Ishikawa (cell line): ENCODE measurements at regions not wholly inside any gene's neighbourhood (a gene's known extent, or its start where the extent isn't known, plus 50 kb on each side); places are given as distances from the start of the nearest gene placed in this dataset.

Experiments
- CREB1 ChIP-seq: IDR thresholded peaks from 2 replicates; pipeline ENCODE4 v1.6.1; 2012; ENCODE audit warnings: low read depth
- EGR1 ChIP-seq: IDR thresholded peaks from 2 replicates; pipeline ENCODE4 v1.6.1; 2012
- EP300 ChIP-seq: IDR thresholded peaks from 2 replicates; pipeline ENCODE4 v1.6.1; 2012; ENCODE audit warnings: borderline replicate concordance
- FOXM1 ChIP-seq: IDR thresholded peaks from 2 replicates; pipeline ENCODE4 v1.6.1; 2012; ENCODE audit warnings: low read depth, borderline replicate concordance
- NFIC ChIP-seq: IDR thresholded peaks from 2 replicates; pipeline ENCODE4 v1.6.1; 2012
- TAF1 ChIP-seq: IDR thresholded peaks from 2 replicates; pipeline ENCODE4 v1.6.1; 2012; ENCODE audit warnings: low read depth, mild to moderate bottlenecking
- TCF12 ChIP-seq: IDR thresholded peaks from 2 replicates; pipeline ENCODE4 v1.6.1; 2012; ENCODE audit warnings: low read depth
- TEAD4 ChIP-seq: IDR thresholded peaks from 2 replicates; pipeline ENCODE4 v1.6.1; 2012
- USF1 ChIP-seq: IDR thresholded peaks from 2 replicates; pipeline ENCODE4 v1.6.1; 2012
- YY1 ChIP-seq: IDR thresholded peaks from 2 replicates; pipeline ENCODE4 v1.6.1; 2012; ENCODE audit warnings: low read depth
- ZBTB7A ChIP-seq: IDR thresholded peaks from 2 replicates; pipeline ENCODE4 v1.6.1; 2012; ENCODE audit warnings: low read depth
- TF ChIP-seq, protein P1 (sequence below): IDR thresholded peaks from 2 replicates; pipeline ENCODE4 v1.6.1; 2012; ENCODE audit warnings: low read depth, mild to moderate bottlenecking

GRCh38 chr7:47653550-47654411, 71.9 kb upstream of the TNS3 start:
- TF ChIP-seq, protein P1, sequence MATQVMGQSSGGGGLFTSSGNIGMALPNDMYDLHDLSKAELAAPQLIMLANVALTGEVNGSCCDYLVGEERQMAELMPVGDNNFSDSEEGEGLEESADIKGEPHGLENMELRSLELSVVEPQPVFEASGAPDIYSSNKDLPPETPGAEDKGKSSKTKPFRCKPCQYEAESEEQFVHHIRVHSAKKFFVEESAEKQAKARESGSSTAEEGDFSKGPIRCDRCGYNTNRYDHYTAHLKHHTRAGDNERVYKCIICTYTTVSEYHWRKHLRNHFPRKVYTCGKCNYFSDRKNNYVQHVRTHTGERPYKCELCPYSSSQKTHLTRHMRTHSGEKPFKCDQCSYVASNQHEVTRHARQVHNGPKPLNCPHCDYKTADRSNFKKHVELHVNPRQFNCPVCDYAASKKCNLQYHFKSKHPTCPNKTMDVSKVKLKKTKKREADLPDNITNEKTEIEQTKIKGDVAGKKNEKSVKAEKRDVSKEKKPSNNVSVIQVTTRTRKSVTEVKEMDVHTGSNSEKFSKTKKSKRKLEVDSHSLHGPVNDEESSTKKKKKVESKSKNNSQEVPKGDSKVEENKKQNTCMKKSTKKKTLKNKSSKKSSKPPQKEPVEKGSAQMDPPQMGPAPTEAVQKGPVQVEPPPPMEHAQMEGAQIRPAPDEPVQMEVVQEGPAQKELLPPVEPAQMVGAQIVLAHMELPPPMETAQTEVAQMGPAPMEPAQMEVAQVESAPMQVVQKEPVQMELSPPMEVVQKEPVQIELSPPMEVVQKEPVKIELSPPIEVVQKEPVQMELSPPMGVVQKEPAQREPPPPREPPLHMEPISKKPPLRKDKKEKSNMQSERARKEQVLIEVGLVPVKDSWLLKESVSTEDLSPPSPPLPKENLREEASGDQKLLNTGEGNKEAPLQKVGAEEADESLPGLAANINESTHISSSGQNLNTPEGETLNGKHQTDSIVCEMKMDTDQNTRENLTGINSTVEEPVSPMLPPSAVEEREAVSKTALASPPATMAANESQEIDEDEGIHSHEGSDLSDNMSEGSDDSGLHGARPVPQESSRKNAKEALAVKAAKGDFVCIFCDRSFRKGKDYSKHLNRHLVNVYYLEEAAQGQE, result no peak

GRCh38 chr7:47652591-47652990, 70.7 kb upstream of the TNS3 start:
- no peak for TF ChIP-seq EGR1
- TF ChIP-seq YY1, result no peak
- no peak for TF ChIP-seq TEAD4

DNA sequence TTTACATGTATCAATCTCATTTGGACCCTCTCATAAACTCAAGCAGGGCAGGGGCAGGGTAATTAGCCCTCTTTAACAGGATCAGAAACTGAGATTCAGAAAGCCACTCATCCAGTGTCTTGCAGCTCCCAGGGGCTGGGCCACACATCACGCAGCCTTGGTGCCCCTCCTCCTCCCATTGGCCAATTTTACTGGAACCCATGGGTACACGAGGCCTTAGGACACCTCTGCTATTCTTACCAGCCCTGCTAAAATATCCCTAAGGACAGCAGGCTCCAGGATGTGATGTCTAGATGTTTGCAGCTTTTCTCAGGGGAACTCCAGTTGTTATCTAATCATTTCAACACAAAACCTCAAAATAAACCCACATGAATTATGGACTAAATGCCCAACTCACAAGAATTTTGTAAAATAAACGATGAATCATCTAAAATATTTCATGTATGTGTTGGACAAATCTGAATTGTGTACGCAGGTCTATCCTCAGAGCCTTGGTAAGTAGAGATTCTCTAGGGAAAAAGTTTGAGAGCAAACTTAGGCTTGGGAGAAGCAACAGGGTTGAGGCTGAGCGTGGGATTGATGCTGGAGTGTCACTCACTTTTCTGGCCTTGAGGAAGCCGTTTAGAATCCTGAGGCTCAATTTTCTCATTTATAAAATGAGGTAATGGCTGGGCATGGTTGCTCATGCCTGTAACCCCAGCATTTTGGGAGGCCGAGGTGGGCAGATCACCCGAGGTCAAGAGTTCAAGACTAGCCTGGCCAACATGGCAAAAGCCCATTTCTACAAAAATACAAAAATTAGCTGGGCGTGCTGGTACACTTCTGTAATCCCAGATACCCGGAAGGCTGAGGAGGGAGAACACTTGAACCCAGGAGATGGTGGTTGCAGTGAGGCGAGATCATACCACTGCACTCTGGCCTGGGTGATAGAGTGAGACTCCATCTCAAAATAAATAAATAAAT, 69.7 kb upstream of the TNS3 start:
- TF ChIP-seq TAF1 (no peak), ZBTB7A (no peak), CREB1 (no peak), EGR1 (no peak)
- TF ChIP-seq, protein P1, result no peak

- no peak for TF ChIP-seq YY1
- no peak for TF ChIP-seq TEAD4
- no peak for TF ChIP-seq TAF1
- TF ChIP-seq TCF12, result no peak
- no peak for TF ChIP-seq NFIC
- TF ChIP-seq, protein P1, result no peak
- TF ChIP-seq EP300, result no peak
- TF ChIP-seq CREB1, result no peak
- TF ChIP-seq FOXM1, result no peak
Observed at GRCh38 chr7:47649919-47650318, 68.0 kb upstream of the TNS3 start.

DNA sequence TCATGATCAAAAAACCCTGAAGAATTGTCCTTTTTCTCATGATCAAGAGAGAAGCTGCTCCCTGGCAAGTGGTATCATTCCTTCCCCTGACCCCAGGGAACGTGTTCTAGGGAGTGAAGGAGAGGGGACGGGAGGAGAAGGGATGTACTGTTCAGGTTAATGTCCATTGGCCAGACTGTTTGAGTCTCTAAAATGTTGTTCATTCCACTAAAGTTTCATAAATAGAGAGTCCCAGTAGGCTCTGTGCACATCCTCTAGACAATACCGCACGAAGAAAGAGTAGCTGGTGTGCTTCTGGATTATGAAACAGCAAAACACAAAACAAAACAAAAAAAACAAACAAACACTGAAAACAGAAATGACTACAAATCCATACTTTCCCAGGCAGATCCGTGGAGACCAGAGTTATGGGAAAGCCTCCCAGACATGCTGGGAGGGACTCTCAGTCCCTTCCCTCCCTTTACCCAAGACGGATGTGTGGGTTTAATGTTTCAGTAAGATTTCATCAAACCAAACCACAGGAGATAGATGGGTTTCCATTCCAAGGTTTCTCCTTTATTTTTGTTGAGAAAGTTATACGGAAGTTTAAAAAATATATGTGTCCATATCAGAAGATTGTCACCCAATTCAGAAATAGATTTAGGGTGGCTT, 66.5 kb upstream of the TNS3 start:
- TF ChIP-seq EP300 (no peak), USF1 (no peak)

DNA sequence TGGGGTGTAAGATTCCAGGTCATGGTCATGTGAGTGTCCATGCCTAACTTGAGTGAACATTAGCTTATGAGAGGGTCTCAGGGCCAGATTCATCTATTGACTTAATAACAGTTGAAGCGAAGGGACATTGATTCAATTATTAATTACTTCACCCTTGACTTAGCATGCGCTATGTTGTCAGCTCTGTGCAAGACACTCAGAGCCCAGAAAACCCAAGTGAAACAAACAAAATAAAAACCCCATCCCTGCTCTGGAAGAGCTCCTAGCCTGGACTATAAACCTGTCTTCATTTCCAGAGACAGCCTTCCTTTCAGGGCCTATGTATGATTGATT, 66.0 kb upstream of the TNS3 start:
- no peak for TF ChIP-seq TAF1
